GM12892 (cell line): ENCODE measurements at regions not wholly inside any gene's neighbourhood (a gene's known extent, or its start where the extent isn't known, plus 50 kb on each side); places are given as distances from the start of the nearest gene placed in this dataset.

ENCODE experiments used
- POLR2A ChIP-seq: IDR thresholded peaks from 2 replicates; pipeline ENCODE4 v1.6.1; 2011; ENCODE audit warnings: low read depth, low read length, control low read depth
- TAF1 ChIP-seq: IDR thresholded peaks from 2 replicates; pipeline ENCODE4 v1.6.1; 2011; ENCODE audit warnings: low read depth, mild to moderate bottlenecking, control low read depth, low read length, borderline replicate concordance

DNA sequence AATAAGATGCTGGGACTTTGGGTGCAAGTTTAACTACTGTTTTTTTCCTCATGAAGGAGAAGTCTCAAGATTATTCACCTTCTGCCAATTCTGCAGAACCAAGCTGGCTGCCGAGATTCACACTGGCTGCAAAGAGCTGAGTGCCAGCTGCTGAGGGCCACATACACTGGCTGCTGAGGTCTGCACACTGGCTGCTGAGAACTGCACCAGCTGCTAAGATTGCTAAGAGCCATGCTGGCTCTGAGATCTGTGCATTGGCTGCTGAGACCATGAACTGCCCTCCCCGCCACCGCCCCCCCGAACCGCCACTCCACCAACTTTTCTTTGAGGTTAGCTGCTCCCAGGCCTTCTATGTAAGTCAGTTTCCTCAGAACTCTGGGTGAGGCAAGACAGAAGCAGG is 330.3 kb downstream of the CBLL2 start:
- TF ChIP-seq TAF1: no peak
- TF ChIP-seq POLR2A: no peak
